ENCODE measurements at regions not wholly inside any gene's neighbourhood (a gene's known extent, or its start where the extent isn't known, plus 50 kb on each side); places are given as distances from the start of the nearest gene placed in this dataset.

DNA sequence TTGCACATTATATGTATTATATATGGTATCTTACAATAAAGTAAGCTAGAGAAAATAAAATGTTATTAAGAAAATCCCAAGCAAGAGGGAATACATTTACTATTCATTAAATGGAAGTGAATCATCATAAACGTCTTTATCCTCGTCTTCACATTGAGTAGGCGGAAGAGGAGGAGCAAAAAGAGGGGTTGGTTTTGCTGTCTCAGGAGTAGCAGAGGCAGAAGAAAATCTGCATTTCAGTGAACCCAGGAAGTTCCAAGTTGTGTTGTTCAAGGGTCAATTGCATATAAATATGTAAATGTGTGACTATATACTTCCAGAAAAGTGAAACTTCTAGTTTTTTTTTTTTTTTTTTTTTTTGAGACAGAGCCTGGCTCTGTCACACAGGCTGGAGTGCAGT, 301.4 kb downstream of the TMA16 start:
- no peaks in the 10 kb centered on the region for H3K27me3 ChIP-seq (ENCODE audit: control insufficient read depth in 2 of 2, insufficient read depth in 2 of 2, low read length in 2 of 2)
- 100% methylated on average over 1 of the region's 3 CpGs for WGBS (ENCODE audit: insufficient coverage)
- H3K4me3 ChIP-seq (replicated peaks in 1 of 3; ENCODE audit: low read depth in 2 of 3, low read length in 3 of 3), result no peak overlapping the region
- H3K4me1 Mint-ChIP-seq, result no peaks in the 10 kb centered on the region
- TF ChIP-seq, protein P1, sequence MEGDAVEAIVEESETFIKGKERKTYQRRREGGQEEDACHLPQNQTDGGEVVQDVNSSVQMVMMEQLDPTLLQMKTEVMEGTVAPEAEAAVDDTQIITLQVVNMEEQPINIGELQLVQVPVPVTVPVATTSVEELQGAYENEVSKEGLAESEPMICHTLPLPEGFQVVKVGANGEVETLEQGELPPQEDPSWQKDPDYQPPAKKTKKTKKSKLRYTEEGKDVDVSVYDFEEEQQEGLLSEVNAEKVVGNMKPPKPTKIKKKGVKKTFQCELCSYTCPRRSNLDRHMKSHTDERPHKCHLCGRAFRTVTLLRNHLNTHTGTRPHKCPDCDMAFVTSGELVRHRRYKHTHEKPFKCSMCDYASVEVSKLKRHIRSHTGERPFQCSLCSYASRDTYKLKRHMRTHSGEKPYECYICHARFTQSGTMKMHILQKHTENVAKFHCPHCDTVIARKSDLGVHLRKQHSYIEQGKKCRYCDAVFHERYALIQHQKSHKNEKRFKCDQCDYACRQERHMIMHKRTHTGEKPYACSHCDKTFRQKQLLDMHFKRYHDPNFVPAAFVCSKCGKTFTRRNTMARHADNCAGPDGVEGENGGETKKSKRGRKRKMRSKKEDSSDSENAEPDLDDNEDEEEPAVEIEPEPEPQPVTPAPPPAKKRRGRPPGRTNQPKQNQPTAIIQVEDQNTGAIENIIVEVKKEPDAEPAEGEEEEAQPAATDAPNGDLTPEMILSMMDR (IDR thresholded peaks at IDR 0.05), result no peak
- H3K27ac Mint-ChIP-seq, result no peak overlapping the region
- no peak overlapping the region for H2AFZ ChIP-seq (ENCODE audit: insufficient read depth, low read depth, low read length, poor library complexity, severe bottlenecking)
- H3K9me3 Mint-ChIP-seq, result peaks cover 0 to 5% (median 0%) of the 10 kb centered on the region in 7 donors
- intact Hi-C loops (cut with micrococcal nuclease), result no loop called here
- no peaks in the 10 kb centered on the region for H3K9me3 ChIP-seq (replicated peaks in 1 of 2; ENCODE audit: control insufficient read depth in 1 of 2, insufficient read depth in 1 of 2, low read length in 2 of 2)
- no peaks in the 10 kb centered on the region for H4K20me1 ChIP-seq (ENCODE audit: insufficient read depth, low read length)
- no peak for DNase-seq
- no peaks in the 10 kb centered on the region for H3K4me1 ChIP-seq (ENCODE audit: control insufficient read depth in 1 of 2, insufficient read depth in 2 of 2, low read length in 2 of 2)
- no peak overlapping the region for H3K4me3 Mint-ChIP-seq
- H3K79me2 ChIP-seq (ENCODE audit: insufficient read depth, low read length), result no peaks in the 10 kb centered on the region
- H3K36me3 Mint-ChIP-seq, result no peaks in the 10 kb centered on the region
- no peaks in the 10 kb centered on the region for H3K36me3 ChIP-seq (replicated peaks in 1 of 2; ENCODE audit: control insufficient read depth in 1 of 2, insufficient read depth in 2 of 2, low read length in 2 of 2)
- no peak overlapping the region for H3K27ac ChIP-seq (ENCODE audit: low read depth in 1 of 2, low read length in 2 of 2)
- no peak overlapping the region for H3K4me2 ChIP-seq (replicated peaks; ENCODE audit: extremely low read depth, low read length, poor library complexity, severe bottlenecking)
- H3K27me3 Mint-ChIP-seq (ENCODE audit: low read depth in 3 of 3), result peaks cover 0 to 1% (median 0%) of the 10 kb centered on the region in 3 donors
- H3K9ac ChIP-seq (ENCODE audit: insufficient read depth, low read length, poor library complexity, severe bottlenecking), result no peak overlapping the region

DNA sequence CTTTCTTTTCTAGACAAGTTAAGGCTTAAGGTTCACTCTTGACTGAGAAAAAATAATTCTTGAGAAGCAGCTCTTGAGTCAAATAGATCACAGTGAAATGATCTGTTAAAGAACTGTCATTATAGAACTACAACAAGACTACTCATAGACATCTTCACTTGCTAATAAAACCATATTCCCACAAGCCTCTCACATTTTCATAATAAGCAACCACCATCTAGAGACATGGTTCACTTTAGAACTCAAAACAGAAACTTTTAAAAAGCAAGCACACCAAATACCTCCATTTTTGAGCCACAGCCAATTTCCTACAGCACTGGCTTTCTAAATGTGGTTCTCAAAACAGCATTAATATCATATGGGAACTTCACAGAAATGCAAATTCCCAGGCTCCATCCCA, 309.5 kb downstream of the TMA16 start:
- H3K36me3 Mint-ChIP-seq, result no peaks in the 10 kb centered on the region
- H3K27ac Mint-ChIP-seq, result no peak overlapping the region
- no peaks in the 10 kb centered on the region for H3K4me1 Mint-ChIP-seq
- H2AFZ ChIP-seq (ENCODE audit: insufficient read depth, low read depth, low read length, poor library complexity, severe bottlenecking), result no peak overlapping the region
- H3K9me3 Mint-ChIP-seq, result no peaks in the 10 kb centered on the region
- DNase-seq, result no peak
- TF ChIP-seq, protein P1 (IDR thresholded peaks at IDR 0.05), result no peak
- no peak overlapping the region for H3K4me3 ChIP-seq (replicated peaks in 1 of 3; ENCODE audit: low read depth in 2 of 3, low read length in 3 of 3)
- H3K79me2 ChIP-seq (ENCODE audit: insufficient read depth, low read length), result no peaks in the 10 kb centered on the region
- no peaks in the 10 kb centered on the region for H3K36me3 ChIP-seq (replicated peaks in 1 of 2; ENCODE audit: control insufficient read depth in 1 of 2, insufficient read depth in 2 of 2, low read length in 2 of 2)
- no peaks in the 10 kb centered on the region for H4K20me1 ChIP-seq (ENCODE audit: insufficient read depth, low read length)
- H3K27ac ChIP-seq (ENCODE audit: low read depth in 1 of 2, low read length in 2 of 2), result no peak overlapping the region
- H3K4me3 Mint-ChIP-seq, result no peak overlapping the region
- no peak overlapping the region for H3K9ac ChIP-seq (ENCODE audit: insufficient read depth, low read length, poor library complexity, severe bottlenecking)
- H3K27me3 Mint-ChIP-seq (ENCODE audit: low read depth in 3 of 3), result peaks cover 0 to 3% (median 0%) of the 10 kb centered on the region in 3 donors
- intact Hi-C loops (cut with micrococcal nuclease), result no loop called here
- H3K4me2 ChIP-seq (replicated peaks; ENCODE audit: extremely low read depth, low read length, poor library complexity, severe bottlenecking), result no peak overlapping the region
- no peaks in the 10 kb centered on the region for H3K4me1 ChIP-seq (ENCODE audit: control insufficient read depth in 1 of 2, insufficient read depth in 2 of 2, low read length in 2 of 2)
- no peaks in the 10 kb centered on the region for H3K9me3 ChIP-seq (replicated peaks in 1 of 2; ENCODE audit: control insufficient read depth in 1 of 2, insufficient read depth in 1 of 2, low read length in 2 of 2)
- H3K27me3 ChIP-seq (ENCODE audit: control insufficient read depth in 2 of 2, insufficient read depth in 2 of 2, low read length in 2 of 2), result no peaks in the 10 kb centered on the region

Data from CD14-positive monocyte (primary cell).